Heart left ventricle (tissue), 13 donors: ENCODE measurements at regions not wholly inside any gene's neighbourhood (a gene's known extent, or its start where the extent isn't known, plus 50 kb on each side); places are given as distances from the start of the nearest gene placed in this dataset.

ENCODE experiments used
- POLR2A ChIP-seq, 2 donors: fragments of 450-650 bp; IDR thresholded peaks; one replicate each; pipeline ENCODE4 v1.6.1; 2017; ENCODE audit warnings: antibody characterized with exemption in 2 of 2, mild to moderate bottlenecking in 2 of 2, moderate library complexity in 2 of 2
- TF ChIP-seq, protein P1 (sequence below), 12 donors: fragments of 200-600 bp; sonication (generic) in 4 of 12; IDR thresholded peaks; one replicate each; pipeline versions ENCODE4 v1.5.0 to v1.8.0; 2018 to 2022; ENCODE audit warnings: antibody characterized with exemption in 12 of 12, mild to moderate bottlenecking in 5 of 12
- donor health status: ischemic (EF 13 %, LVEDD 7.1; RV severe dilation, severe dysfunction).
- donor health status: DM: no; HTN: yes; CAD: no.
- donor health status: DM: no; HTN: no; CAD: no.
- donor health status: ischemic (EF 25% LVEDD 6.9; RV normal size, moderate dysfunction).
- donor health status: ischemic (EF 25% LVEDD 5.7; RV mildly dilated, moderate dysfunction).
- donor health status: ischemic (EF 35%, LVEDD 5.7; RV mildly dilated, moderate dysfunction).
- donor health status: nonischemic (EF 11% LVEDD 7.7; RV severe dilation, severe dysfunction).
- donor health status: DM: yes; HTN: yes; CAD: no.
- donor health status: PGD.
- donor health status: ischemic (EF 29% LVEDD 5.4; RV normal size, mild dysfunction).
- donor health status: nonischemic (EF 23%, LVEDD 6.1; RV moderate dilation, normal function).

DNA sequence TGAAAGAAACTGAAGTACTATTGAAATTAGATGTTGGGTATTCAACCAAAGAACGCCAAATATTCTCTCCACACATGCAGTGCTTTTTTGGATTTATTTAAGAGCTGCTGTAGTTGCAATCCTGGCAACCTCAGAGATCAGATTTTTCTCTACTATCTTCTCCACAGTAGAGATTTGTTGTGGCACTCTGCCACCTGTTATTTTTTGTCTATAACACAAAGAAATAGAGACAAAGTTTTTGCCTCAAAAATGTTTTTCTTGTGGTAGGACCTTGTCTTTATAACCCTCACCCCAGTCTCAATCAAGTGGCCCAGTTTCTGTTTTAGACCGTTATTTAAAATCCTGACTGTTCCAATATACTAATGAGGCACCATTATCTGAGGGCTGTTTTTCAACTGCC lies 79.4 kb downstream of the SCG2 start:
- TF ChIP-seq, protein P1, sequence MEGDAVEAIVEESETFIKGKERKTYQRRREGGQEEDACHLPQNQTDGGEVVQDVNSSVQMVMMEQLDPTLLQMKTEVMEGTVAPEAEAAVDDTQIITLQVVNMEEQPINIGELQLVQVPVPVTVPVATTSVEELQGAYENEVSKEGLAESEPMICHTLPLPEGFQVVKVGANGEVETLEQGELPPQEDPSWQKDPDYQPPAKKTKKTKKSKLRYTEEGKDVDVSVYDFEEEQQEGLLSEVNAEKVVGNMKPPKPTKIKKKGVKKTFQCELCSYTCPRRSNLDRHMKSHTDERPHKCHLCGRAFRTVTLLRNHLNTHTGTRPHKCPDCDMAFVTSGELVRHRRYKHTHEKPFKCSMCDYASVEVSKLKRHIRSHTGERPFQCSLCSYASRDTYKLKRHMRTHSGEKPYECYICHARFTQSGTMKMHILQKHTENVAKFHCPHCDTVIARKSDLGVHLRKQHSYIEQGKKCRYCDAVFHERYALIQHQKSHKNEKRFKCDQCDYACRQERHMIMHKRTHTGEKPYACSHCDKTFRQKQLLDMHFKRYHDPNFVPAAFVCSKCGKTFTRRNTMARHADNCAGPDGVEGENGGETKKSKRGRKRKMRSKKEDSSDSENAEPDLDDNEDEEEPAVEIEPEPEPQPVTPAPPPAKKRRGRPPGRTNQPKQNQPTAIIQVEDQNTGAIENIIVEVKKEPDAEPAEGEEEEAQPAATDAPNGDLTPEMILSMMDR (IDR thresholded peaks at IDR 0.05): no peak
- TF ChIP-seq POLR2A (IDR thresholded peaks at IDR 0.05): no peak
